Upper lobe of left lung (tissue), 4 donors: ENCODE measurements at regions not wholly inside any gene's neighbourhood (a gene's known extent, or its start where the extent isn't known, plus 50 kb on each side); places are given as distances from the start of the nearest gene placed in this dataset.

Experiments used
- EP300 ChIP-seq, 4 donors: sonication (generic); formaldehyde crosslinking; IDR thresholded peaks; one replicate each; pipeline ENCODE4 v1.5.1; 2017; ENCODE audit warnings: antibody characterized with exemption in 4 of 4, control low read depth in 2 of 4
- POLR2A ChIP-seq, 4 donors: fragments of 450-650 bp; IDR thresholded peaks; one replicate each; pipeline ENCODE4 v1.5.1; 2016 to 2017; ENCODE audit warnings: antibody characterized with exemption in 4 of 4, mild to moderate bottlenecking in 2 of 4
- POLR2AphosphoS5 ChIP-seq, 2 donors: sonication (generic); formaldehyde crosslinking; IDR thresholded peaks; one replicate each; pipeline ENCODE4 v1.5.1; 2017; ENCODE audit warnings: antibody characterized with exemption in 2 of 2
- TF ChIP-seq, protein P1 (sequence below), 6 experiments: fragments of 450-650 bp in 4 of 6; fragments of 200-600 bp in 2 of 6; sonication (generic) in 2 of 6; IDR thresholded peaks; one replicate each; pipeline ENCODE4 v1.5.1; 2016 to 2019; ENCODE audit warnings: antibody characterized with exemption in 6 of 6

DNA sequence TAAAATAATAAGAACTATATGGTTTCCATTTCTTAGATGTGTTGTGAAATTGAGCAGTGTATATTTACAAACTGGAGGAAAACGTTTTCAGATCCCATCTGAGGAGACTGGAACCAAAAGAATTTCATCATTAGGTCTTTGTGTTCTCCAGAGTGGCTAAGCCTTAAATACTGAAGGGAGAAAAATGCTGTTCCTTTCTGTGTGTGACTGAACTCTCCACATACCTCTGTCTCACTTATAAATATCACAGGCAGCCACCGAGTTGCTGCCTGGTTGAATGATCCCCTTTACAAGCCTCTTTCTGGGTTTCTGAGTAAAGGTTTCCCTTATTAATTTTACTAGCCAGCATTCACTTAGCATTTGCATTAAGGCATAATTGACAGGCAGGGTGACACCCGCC lies 913.9 kb upstream of the NR2F2 start:
- TF ChIP-seq POLR2AphosphoS5 (IDR thresholded peaks at IDR 0.05) (no peak), EP300 (IDR thresholded peaks at IDR 0.05) (no peak), POLR2A (IDR thresholded peaks at IDR 0.05) (no peak)
- TF ChIP-seq, protein P1, sequence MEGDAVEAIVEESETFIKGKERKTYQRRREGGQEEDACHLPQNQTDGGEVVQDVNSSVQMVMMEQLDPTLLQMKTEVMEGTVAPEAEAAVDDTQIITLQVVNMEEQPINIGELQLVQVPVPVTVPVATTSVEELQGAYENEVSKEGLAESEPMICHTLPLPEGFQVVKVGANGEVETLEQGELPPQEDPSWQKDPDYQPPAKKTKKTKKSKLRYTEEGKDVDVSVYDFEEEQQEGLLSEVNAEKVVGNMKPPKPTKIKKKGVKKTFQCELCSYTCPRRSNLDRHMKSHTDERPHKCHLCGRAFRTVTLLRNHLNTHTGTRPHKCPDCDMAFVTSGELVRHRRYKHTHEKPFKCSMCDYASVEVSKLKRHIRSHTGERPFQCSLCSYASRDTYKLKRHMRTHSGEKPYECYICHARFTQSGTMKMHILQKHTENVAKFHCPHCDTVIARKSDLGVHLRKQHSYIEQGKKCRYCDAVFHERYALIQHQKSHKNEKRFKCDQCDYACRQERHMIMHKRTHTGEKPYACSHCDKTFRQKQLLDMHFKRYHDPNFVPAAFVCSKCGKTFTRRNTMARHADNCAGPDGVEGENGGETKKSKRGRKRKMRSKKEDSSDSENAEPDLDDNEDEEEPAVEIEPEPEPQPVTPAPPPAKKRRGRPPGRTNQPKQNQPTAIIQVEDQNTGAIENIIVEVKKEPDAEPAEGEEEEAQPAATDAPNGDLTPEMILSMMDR (IDR thresholded peaks at IDR 0.05), result no peak
